ENCODE measurements at regions not wholly inside any gene's neighbourhood (a gene's known extent, or its start where the extent isn't known, plus 50 kb on each side); places are given as distances from the start of the nearest gene placed in this dataset.

- no peak for DNase-seq
Observed at GRCh38 chr9:26742828-26743476, 149.7 kb downstream of the CAAP1 start.

- no peak for DNase-seq
Observed at GRCh38 chr9:26735160-26735559, 157.4 kb downstream of the CAAP1 start.

- DNase-seq = no peak
Observed at GRCh38 chr9:26729187-26729586, 163.4 kb downstream of the CAAP1 start.

GRCh38 chr9:26727471-26727870 is 165.1 kb downstream of the CAAP1 start:
- no peak for DNase-seq

GRCh38 chr9:26725573-26725972 is 167.0 kb downstream of the CAAP1 start:
- DNase-seq = no peak

- DNase-seq = no peak
Observed at GRCh38 chr9:26723486-26723885, 169.1 kb downstream of the CAAP1 start.

GRCh38 chr9:26722755-26723154 is 169.8 kb downstream of the CAAP1 start:
- no peak for DNase-seq

- DNase-seq = no peak
Observed at GRCh38 chr9:26710008-26710407, 182.6 kb downstream of the CAAP1 start.

GRCh38 chr9:26706223-26706622 is 186.4 kb downstream of the CAAP1 start:
- DNase-seq = no peak

GRCh38 chr9:26695298-26695622 is 197.3 kb downstream of the CAAP1 start:
- no peak for DNase-seq

- DNase-seq = no peak
Observed at GRCh38 chr9:26694381-26695297, 198.0 kb downstream of the CAAP1 start.

GRCh38 chr9:26689041-26689440 is 203.6 kb downstream of the CAAP1 start:
- no peak for DNase-seq

- DNase-seq = peak in 2 of 3 donors; percentile 1 to 8
Observed at GRCh38 chr9:26687421-26687820, 205.2 kb downstream of the CAAP1 start.

- no peak for DNase-seq
Observed at GRCh38 chr9:26685818-26686217, 206.8 kb downstream of the CAAP1 start.

- DNase-seq = no peak
Observed at GRCh38 chr9:26684029-26684428, 208.6 kb downstream of the CAAP1 start.

- DNase-seq = no peak
Observed at GRCh38 chr9:26682796-26683496, 209.7 kb downstream of the CAAP1 start.

GRCh38 chr9:26682041-26682440 is 210.6 kb downstream of the CAAP1 start:
- DNase-seq = no peak

GRCh38 chr9:26677965-26678706 is 214.5 kb downstream of the CAAP1 start:
- DNase-seq = no peak

- no peak for DNase-seq
Observed at GRCh38 chr9:26675035-26675434, 217.6 kb downstream of the CAAP1 start.

- no peak for DNase-seq
Observed at GRCh38 chr9:26673261-26673660, 219.3 kb downstream of the CAAP1 start.

GRCh38 chr9:26669701-26670670 is 222.6 kb downstream of the CAAP1 start:
- DNase-seq = peak in 1 of 3 donors; percentile 14
